ENCODE measurements at regions not wholly inside any gene's neighbourhood (a gene's known extent, or its start where the extent isn't known, plus 50 kb on each side); places are given as distances from the start of the nearest gene placed in this dataset.

- TF ChIP-seq POLR2A (IDR thresholded peaks at IDR 0.05; ENCODE audit: low read length) (no peak), MAFK (IDR thresholded peaks at IDR 0.05; ENCODE audit: partially characterized antibody) (no peak), RAD21 (conservative IDR thresholded peaks at IDR 0.05 in 1 of 2, IDR thresholded peaks at IDR 0.05 in 1 of 2) (no peak), CTCF (IDR thresholded peaks at IDR 0.05) (no peak), ESRRA (IDR thresholded peaks at IDR 0.05; ENCODE audit: borderline replicate concordance, low read length) (no peak), MAX (IDR thresholded peaks at IDR 0.05) (no peak), ZC3H11A (IDR thresholded peaks at IDR 0.05) (no peak)
- TF ChIP-seq, protein P1, sequence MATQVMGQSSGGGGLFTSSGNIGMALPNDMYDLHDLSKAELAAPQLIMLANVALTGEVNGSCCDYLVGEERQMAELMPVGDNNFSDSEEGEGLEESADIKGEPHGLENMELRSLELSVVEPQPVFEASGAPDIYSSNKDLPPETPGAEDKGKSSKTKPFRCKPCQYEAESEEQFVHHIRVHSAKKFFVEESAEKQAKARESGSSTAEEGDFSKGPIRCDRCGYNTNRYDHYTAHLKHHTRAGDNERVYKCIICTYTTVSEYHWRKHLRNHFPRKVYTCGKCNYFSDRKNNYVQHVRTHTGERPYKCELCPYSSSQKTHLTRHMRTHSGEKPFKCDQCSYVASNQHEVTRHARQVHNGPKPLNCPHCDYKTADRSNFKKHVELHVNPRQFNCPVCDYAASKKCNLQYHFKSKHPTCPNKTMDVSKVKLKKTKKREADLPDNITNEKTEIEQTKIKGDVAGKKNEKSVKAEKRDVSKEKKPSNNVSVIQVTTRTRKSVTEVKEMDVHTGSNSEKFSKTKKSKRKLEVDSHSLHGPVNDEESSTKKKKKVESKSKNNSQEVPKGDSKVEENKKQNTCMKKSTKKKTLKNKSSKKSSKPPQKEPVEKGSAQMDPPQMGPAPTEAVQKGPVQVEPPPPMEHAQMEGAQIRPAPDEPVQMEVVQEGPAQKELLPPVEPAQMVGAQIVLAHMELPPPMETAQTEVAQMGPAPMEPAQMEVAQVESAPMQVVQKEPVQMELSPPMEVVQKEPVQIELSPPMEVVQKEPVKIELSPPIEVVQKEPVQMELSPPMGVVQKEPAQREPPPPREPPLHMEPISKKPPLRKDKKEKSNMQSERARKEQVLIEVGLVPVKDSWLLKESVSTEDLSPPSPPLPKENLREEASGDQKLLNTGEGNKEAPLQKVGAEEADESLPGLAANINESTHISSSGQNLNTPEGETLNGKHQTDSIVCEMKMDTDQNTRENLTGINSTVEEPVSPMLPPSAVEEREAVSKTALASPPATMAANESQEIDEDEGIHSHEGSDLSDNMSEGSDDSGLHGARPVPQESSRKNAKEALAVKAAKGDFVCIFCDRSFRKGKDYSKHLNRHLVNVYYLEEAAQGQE (IDR thresholded peaks at IDR 0.05), result no peak
- TF ChIP-seq, protein P2, sequence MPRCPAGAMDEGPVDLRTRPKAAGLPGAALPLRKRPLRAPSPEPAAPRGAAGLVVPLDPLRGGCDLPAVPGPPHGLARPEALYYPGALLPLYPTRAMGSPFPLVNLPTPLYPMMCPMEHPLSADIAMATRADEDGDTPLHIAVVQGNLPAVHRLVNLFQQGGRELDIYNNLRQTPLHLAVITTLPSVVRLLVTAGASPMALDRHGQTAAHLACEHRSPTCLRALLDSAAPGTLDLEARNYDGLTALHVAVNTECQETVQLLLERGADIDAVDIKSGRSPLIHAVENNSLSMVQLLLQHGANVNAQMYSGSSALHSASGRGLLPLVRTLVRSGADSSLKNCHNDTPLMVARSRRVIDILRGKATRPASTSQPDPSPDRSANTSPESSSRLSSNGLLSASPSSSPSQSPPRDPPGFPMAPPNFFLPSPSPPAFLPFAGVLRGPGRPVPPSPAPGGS (IDR thresholded peaks at IDR 0.05), result no peak
Measured at GRCh38 chr11:81033779-81034540, 1593.1 kb upstream of the TENM4 start.
